NCI-H82 treated with DMSO at 0.1 percent for 48 hours (cell line): ENCODE measurements at regions not wholly inside any gene's neighbourhood (a gene's known extent, or its start where the extent isn't known, plus 50 kb on each side); places are given as distances from the start of the nearest gene placed in this dataset.

ENCODE experiments used
- DNase-seq: peaks from one replicate; lab custom pipeline; 2025; ENCODE audit not compliant: unreplicated experiment; lab: John Stamatoyannopoulos, UW

- no peak for DNase-seq
These were observed 144.6 kb downstream of the DNAJB6 start for GRCh38 chr7:157481389-157481788.

GRCh38 chr7:157482025-157482424 lies 145.2 kb downstream of the DNAJB6 start:
- DNase-seq = no peak

DNA sequence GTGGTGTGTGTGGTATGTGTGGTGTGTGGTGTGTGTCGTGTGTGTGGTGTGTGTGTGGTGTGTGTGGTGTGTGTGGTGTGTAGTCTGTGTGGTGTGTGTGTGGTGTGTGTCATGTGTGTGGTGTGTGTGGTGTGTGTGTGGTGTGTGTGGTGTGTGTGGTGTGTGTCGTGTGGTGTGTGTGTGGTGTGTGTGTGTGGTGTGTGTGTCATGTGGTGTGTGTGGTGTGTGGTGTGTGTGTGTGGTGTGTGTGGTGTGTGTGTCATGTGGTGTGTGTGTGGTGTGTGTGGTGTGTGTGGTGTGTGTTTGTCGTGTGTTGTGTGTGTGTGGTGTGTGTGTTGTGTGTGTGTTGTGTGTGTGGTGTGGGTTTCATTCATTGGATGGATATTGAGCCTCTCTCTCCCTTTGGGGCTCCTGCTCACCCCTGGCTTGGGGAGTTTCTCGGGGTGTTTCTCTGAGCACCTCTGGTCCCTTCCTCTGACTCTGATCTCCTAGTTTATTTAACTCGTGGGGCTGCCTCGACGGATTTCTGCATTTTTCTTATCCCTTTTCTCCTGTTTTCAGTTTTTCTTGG lies 145.8 kb downstream of the DNAJB6 start:
- DNase-seq = no peak

- no peak for DNase-seq
These were observed 146.7 kb downstream of the DNAJB6 start for GRCh38 chr7:157483515-157483914.

DNA sequence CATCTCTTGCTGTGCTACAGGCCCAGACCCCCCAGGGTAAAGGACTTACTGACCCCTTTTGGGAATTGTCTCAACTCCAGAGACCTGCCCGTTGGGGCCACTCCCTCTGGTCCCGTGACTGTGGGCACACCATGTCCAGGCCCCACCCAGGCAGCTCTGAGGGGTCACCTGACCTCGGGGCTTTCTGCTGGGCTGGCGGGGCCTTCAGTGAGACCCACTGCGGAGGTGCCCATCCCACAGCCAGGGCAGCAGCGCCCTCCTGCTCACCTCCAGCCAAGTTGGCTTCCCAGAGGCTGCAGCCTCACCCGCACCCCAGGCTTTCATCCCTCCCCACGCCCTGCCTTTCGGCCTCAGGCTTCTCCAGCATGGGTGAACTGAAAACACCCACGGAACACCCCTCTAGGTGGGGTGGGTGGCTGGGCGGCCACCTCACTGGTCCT lies 147.2 kb downstream of the DNAJB6 start:
- no peak for DNase-seq

GRCh38 chr7:157484411-157485081 lies 147.7 kb downstream of the DNAJB6 start:
- DNase-seq = no peak

GRCh38 chr7:157485361-157485831 lies 148.6 kb downstream of the DNAJB6 start:
- DNase-seq = no peak

GRCh38 chr7:157486007-157486755 lies 149.4 kb downstream of the DNAJB6 start:
- no peak for DNase-seq

GRCh38 chr7:157487046-157487770 lies 150.4 kb downstream of the DNAJB6 start:
- DNase-seq = no peak

GRCh38 chr7:157488281-157488680 lies 151.5 kb downstream of the DNAJB6 start:
- no peak for DNase-seq

- DNase-seq = no peak
These were observed 152.2 kb downstream of the DNAJB6 start for GRCh38 chr7:157488966-157489365.
